HUES64 (cell line): ENCODE measurements at regions not wholly inside any gene's neighbourhood (a gene's known extent, or its start where the extent isn't known, plus 50 kb on each side); places are given as distances from the start of the nearest gene placed in this dataset.

Experiments used
- H3K27ac ChIP-seq: 2 replicates; pipeline ENCODE4 v1.7.0; 2013; ENCODE audit warnings: low read depth, low read length, inconsistent platforms
- H3K27me3 ChIP-seq: 2 replicates; pipeline ENCODE4 v1.6.1; 2013; ENCODE audit warnings: mild to moderate bottlenecking, low read length; ENCODE audit not compliant: insufficient read depth
- H3K36me3 ChIP-seq: 2 replicates; pipeline ENCODE4 v1.6.1; 2013; ENCODE audit warnings: mild to moderate bottlenecking, low read length; ENCODE audit not compliant: insufficient read depth
- H3K4me1 ChIP-seq: 2 replicates; pipeline ENCODE4 v1.6.1; 2013; ENCODE audit warnings: mild to moderate bottlenecking, low read length, moderate library complexity; ENCODE audit not compliant: insufficient read depth
- H3K4me3 ChIP-seq: 2 replicates; pipeline ENCODE4 v1.5.1; 2013; ENCODE audit warnings: mild to moderate bottlenecking, low read length, moderate library complexity
- H3K9ac ChIP-seq: 2 replicates; pipeline ENCODE4 v1.6.1; 2013; ENCODE audit warnings: mild to moderate bottlenecking, low read depth, low read length
- H3K9me3 ChIP-seq: 2 replicates; pipeline ENCODE4 v1.6.1; 2013; ENCODE audit warnings: low read depth, low read length; ENCODE audit not compliant: insufficient read depth
- WGBS: fragments of 150-250, 120-280 bp; methylation state at CpG from one replicate; pipeline ENCODE4 v1.1.7; 2013; ENCODE audit warnings: missing lambda C conversion rate; 5-methylcytosine and 5-hydroxymethylcytosine counted together

- Histone ChIP-seq H3K27ac (no peak overlapping the region), H3K9ac (no peak overlapping the region), H3K27me3 (no peaks in the 10 kb centered on the region), H3K4me3 (no peak overlapping the region), H3K9me3 (no peaks in the 10 kb centered on the region), H3K36me3 (no peaks in the 10 kb centered on the region), H3K4me1 (peaks cover 13% of the 10 kb centered on the region; the same call in 1 of the 2 replicates)
- 92% methylated on average over 1 of the region's 1 CpG for WGBS
Measured at GRCh38 chr9:108136656-108137055, 647.1 kb upstream of the KLF4 start.

- Histone ChIP-seq H3K27ac (no peak overlapping the region), H3K9ac (no peak overlapping the region), H3K4me1 (peaks cover 19% of the 10 kb centered on the region), H3K36me3 (no peaks in the 10 kb centered on the region), H3K27me3 (no peaks in the 10 kb centered on the region), H3K9me3 (no peaks in the 10 kb centered on the region), H3K4me3 (no peak overlapping the region)
- WGBS, result over 99% methylated on average over 3 of the region's 4 CpGs
Measured at GRCh38 chr9:108134486-108135128, 645.0 kb upstream of the KLF4 start.

DNA sequence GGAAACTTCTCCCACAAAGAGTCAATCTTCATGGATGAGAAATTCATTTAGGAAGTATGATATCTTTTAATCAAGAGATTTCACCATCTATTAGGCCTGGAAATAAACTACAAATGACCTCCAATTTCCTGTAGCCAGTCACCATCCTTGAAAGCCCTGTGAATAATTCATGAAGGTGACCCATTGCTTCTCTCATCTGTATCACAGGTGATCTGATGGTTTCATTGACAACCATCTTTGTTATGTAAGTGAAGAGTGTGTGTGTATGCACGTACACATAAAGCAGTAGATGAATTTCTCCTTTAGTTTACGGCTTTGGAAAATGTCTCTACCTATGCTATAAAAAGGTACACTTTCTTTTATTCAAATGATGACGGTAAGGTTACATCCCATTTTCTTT is 644.1 kb upstream of the KLF4 start:
- H3K27me3 ChIP-seq, result no peaks in the 10 kb centered on the region
- peaks cover 19% of the 10 kb centered on the region for H3K4me1 ChIP-seq
- H3K4me3 ChIP-seq, result no peak overlapping the region
- H3K27ac ChIP-seq, result no peak overlapping the region
- no CpG with 5 or more reads among the region's 3 CpGs for WGBS
- H3K9me3 ChIP-seq, result no peaks in the 10 kb centered on the region
- no peaks in the 10 kb centered on the region for H3K36me3 ChIP-seq
- no peak overlapping the region for H3K9ac ChIP-seq

GRCh38 chr9:108133101-108133500 is 643.5 kb upstream of the KLF4 start:
- Histone ChIP-seq H3K4me3 (no peak overlapping the region), H3K9ac (no peak overlapping the region), H3K27ac (no peak overlapping the region), H3K4me1 (peaks cover 19% of the 10 kb centered on the region), H3K9me3 (no peaks in the 10 kb centered on the region), H3K36me3 (no peaks in the 10 kb centered on the region), H3K27me3 (no peaks in the 10 kb centered on the region)

DNA sequence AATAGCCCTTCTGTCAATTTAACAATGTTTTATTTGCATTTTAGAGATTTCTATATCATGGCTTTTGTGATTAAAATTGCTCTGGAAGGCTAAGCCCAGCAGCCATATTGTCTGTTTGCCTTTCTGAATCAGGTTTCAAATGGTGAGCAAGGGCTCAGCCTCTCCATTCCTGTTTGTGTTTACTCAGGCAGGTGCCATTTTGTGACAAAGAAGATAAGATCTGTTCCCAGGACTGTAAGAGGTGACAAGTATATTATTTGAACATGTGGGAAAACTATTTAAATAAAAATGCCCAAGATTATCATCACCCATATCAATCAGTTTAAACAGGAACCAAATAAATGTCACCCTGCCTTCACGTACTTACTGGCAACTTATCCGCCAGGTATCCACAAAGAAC is 641.3 kb upstream of the KLF4 start:
- 95% methylated on average over 2 of the region's 2 CpGs for WGBS
- no peaks in the 10 kb centered on the region for H3K9me3 ChIP-seq
- H3K4me1 ChIP-seq, result peaks cover 19% of the 10 kb centered on the region
- H3K27ac ChIP-seq, result no peak overlapping the region
- H3K27me3 ChIP-seq, result no peaks in the 10 kb centered on the region
- H3K9ac ChIP-seq, result no peak overlapping the region
- H3K4me3 ChIP-seq, result no peak overlapping the region
- H3K36me3 ChIP-seq, result no peaks in the 10 kb centered on the region

DNA sequence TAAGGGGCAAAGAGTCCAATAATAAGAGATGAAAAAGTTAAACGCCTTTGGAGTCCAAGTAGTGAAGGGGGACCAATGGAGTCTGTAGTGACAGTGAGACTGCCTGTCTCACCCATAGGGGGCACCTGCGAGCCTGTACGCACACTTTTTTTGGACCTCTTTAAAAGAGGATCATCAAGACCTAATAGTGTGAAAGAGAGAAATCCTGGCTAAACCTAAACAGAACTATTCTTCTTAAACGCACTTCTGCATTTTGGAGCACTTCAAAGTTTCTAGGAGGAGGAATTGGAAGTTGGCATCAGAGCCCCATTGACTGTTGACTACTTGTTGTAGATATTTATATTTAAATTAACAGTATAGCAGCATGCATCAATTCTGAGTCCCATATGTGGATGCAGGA is 636.1 kb upstream of the KLF4 start:
- Histone ChIP-seq H3K9ac (no peak overlapping the region), H3K36me3 (no peaks in the 10 kb centered on the region), H3K4me3 (no peak overlapping the region), H3K27ac (no peak overlapping the region), H3K9me3 (0 out of 2 replicates have a peak, but pooled peaks cover 6% of the 10 kb centered on the region), H3K27me3 (no peaks in the 10 kb centered on the region), H3K4me1 (peaks cover 6% of the 10 kb centered on the region)
- WGBS, result 90% methylated on average over 3 of the region's 4 CpGs

DNA sequence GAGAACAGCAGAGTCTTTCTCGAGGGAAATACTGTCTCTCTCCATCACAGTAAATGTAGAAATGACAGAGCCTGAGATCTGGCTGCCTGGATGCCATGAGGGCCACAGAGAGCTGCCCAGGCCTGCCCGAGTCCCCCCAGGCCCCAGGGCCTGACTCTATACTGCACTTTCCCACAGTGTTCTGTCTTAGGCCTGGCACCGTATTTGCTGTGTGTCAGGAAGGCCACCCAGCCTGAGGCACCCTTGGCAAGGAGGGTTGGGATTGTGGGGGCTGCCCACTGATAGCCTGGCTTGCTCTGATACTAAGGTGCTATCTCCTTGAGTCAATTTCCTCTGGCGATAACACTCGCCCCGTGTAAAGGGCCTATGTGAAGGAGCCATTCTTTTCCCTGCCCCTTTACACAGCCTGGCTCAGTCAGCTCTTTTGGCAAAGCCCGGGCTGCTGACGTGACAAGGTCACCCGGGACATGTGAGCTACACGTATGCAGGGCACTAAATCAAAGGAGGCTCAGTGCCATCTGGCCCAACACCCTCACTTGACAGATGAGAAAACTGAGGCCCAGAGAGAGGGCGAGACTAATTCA is 630.1 kb upstream of the KLF4 start:
- 0 out of 2 replicates have a peak, but pooled peaks cover under 1% of the 10 kb centered on the region for H3K9me3 ChIP-seq
- no peak overlapping the region for H3K27ac ChIP-seq
- 92% methylated on average over 11 of the region's 11 CpGs for WGBS
- no peaks in the 10 kb centered on the region for H3K27me3 ChIP-seq
- H3K4me1 ChIP-seq, result no peaks in the 10 kb centered on the region; the same call in 1 of the 2 replicates
- no peak overlapping the region for H3K4me3 ChIP-seq
- H3K36me3 ChIP-seq, result no peaks in the 10 kb centered on the region
- H3K9ac ChIP-seq, result no peak overlapping the region

- Histone ChIP-seq H3K9me3 (no peaks in the 10 kb centered on the region), H3K36me3 (no peaks in the 10 kb centered on the region), H3K9ac (no peak overlapping the region), H3K4me1 (no peaks in the 10 kb centered on the region), H3K27me3 (no peaks in the 10 kb centered on the region), H3K27ac (no peak overlapping the region), H3K4me3 (no peak overlapping the region)
- WGBS, result 92% methylated on average over 3 of the region's 3 CpGs
Measured at GRCh38 chr9:108117795-108118194, 628.2 kb upstream of the KLF4 start.

GRCh38 chr9:108117306-108117705 is 627.7 kb upstream of the KLF4 start:
- Histone ChIP-seq H3K4me3 (no peak overlapping the region), H3K9ac (no peak overlapping the region), H3K27ac (no peak overlapping the region), H3K36me3 (no peaks in the 10 kb centered on the region), H3K9me3 (no peaks in the 10 kb centered on the region), H3K4me1 (no peaks in the 10 kb centered on the region), H3K27me3 (no peaks in the 10 kb centered on the region)
- WGBS, result 92% methylated on average over 2 of the region's 2 CpGs

GRCh38 chr9:108113596-108113995 is 624.0 kb upstream of the KLF4 start:
- no peaks in the 10 kb centered on the region for H3K36me3 ChIP-seq
- no peak overlapping the region for H3K9ac ChIP-seq
- no peak overlapping the region for H3K27ac ChIP-seq
- no peaks in the 10 kb centered on the region for H3K27me3 ChIP-seq
- H3K4me3 ChIP-seq, result no peak overlapping the region
- no peaks in the 10 kb centered on the region for H3K9me3 ChIP-seq
- peaks cover 3% of the 10 kb centered on the region; the same call in 1 of the 2 replicates for H3K4me1 ChIP-seq
- 90% methylated on average over 2 of the region's 2 CpGs for WGBS

GRCh38 chr9:108109927-108110690 is 620.5 kb upstream of the KLF4 start:
- H3K27ac ChIP-seq, result no peak overlapping the region
- peaks cover 6% of the 10 kb centered on the region; the same call in 1 of the 2 replicates for H3K4me1 ChIP-seq
- no peaks in the 10 kb centered on the region for H3K36me3 ChIP-seq
- no peak overlapping the region for H3K4me3 ChIP-seq
- no peaks in the 10 kb centered on the region for H3K9me3 ChIP-seq
- no peaks in the 10 kb centered on the region for H3K27me3 ChIP-seq
- no peak overlapping the region for H3K9ac ChIP-seq
- WGBS, result 96% methylated on average over 4 of the region's 5 CpGs
